PFSK-1 (cell line): ENCODE measurements at regions not wholly inside any gene's neighbourhood (a gene's known extent, or its start where the extent isn't known, plus 50 kb on each side); places are given as distances from the start of the nearest gene placed in this dataset.

Source experiments
- POLR2AphosphoS5 ChIP-seq: IDR thresholded peaks from 2 replicates; pipeline ENCODE4 v1.6.1; 2012; ENCODE audit warnings: low read depth, mild to moderate bottlenecking, control low read depth, low read length, moderate library complexity
- TAF1 ChIP-seq: IDR thresholded peaks from 2 replicates; pipeline ENCODE4 v1.6.1; 2012; ENCODE audit warnings: low read length, control low read depth, borderline replicate concordance; ENCODE audit not compliant: insufficient read depth
- TF ChIP-seq, protein P1 (sequence below), 2 experiments: IDR thresholded peaks; 2 replicates each; pipeline versions ENCODE4 v1.6.1 to v1.8.0; 2011 to 2012; ENCODE audit warnings: low read depth in 2 of 2, low read length in 2 of 2, control low read depth in 1 of 2, inconsistent platforms in 1 of 2, mild to moderate bottlenecking in 1 of 2, moderate library complexity in 1 of 2; ENCODE audit not compliant: insufficient read depth in 1 of 2

DNA sequence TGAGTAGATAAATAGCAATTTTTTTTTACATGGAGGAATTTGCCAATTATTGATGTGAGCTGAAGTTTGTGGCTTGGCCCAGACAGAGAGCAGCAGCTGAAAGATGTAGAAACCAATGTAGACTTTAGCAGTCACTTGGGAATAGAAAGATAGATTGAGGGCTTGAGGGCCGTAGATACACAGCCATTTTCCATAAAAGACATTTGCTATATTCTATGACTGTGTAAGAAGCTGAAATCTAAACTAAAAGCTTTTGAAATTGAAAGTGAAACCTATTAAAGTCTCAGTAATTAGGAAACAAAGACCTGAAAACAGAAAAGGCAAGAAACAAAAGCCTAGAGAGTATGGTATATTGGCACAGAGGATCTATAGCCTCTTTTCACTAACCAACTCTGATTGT is 332.7 kb downstream of the CENPW start:
- no peak for TF ChIP-seq POLR2AphosphoS5
- TF ChIP-seq, protein P1, sequence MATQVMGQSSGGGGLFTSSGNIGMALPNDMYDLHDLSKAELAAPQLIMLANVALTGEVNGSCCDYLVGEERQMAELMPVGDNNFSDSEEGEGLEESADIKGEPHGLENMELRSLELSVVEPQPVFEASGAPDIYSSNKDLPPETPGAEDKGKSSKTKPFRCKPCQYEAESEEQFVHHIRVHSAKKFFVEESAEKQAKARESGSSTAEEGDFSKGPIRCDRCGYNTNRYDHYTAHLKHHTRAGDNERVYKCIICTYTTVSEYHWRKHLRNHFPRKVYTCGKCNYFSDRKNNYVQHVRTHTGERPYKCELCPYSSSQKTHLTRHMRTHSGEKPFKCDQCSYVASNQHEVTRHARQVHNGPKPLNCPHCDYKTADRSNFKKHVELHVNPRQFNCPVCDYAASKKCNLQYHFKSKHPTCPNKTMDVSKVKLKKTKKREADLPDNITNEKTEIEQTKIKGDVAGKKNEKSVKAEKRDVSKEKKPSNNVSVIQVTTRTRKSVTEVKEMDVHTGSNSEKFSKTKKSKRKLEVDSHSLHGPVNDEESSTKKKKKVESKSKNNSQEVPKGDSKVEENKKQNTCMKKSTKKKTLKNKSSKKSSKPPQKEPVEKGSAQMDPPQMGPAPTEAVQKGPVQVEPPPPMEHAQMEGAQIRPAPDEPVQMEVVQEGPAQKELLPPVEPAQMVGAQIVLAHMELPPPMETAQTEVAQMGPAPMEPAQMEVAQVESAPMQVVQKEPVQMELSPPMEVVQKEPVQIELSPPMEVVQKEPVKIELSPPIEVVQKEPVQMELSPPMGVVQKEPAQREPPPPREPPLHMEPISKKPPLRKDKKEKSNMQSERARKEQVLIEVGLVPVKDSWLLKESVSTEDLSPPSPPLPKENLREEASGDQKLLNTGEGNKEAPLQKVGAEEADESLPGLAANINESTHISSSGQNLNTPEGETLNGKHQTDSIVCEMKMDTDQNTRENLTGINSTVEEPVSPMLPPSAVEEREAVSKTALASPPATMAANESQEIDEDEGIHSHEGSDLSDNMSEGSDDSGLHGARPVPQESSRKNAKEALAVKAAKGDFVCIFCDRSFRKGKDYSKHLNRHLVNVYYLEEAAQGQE (IDR thresholded peaks at IDR 0.05; ENCODE audit: insufficient read depth in 1 of 2, low read depth in 2 of 2, low read length in 2 of 2) = no peak
- TF ChIP-seq TAF1 = no peak
